ENCODE measurements at regions not wholly inside any gene's neighbourhood (a gene's known extent, or its start where the extent isn't known, plus 50 kb on each side); places are given as distances from the start of the nearest gene placed in this dataset.

- no peak overlapping the region for H3K4me3 ChIP-seq (ENCODE audit: low read length)
- H3K79me2 ChIP-seq (replicated peaks; ENCODE audit: insufficient read depth, low read length), result no peaks in the 10 kb centered on the region
- no peak overlapping the region for H3K4me2 ChIP-seq (ENCODE audit: low read length)
- no peak overlapping the region for H3K27ac ChIP-seq (ENCODE audit: low read length)
- H3K9me2 ChIP-seq (ENCODE audit: insufficient read depth, low read length), result no peaks in the 10 kb centered on the region
- no peaks in the 10 kb centered on the region for H3K36me3 ChIP-seq (ENCODE audit: insufficient read depth, low read length)
- no peak for TF ChIP-seq CTCF (IDR thresholded peaks at IDR 0.05; ENCODE audit: poor library complexity, severe bottlenecking)
- no peak for TF ChIP-seq SMC3 (conservative IDR thresholded peaks at IDR 0.05; ENCODE audit: poor library complexity)
- no peak for TF ChIP-seq TAF1 (IDR thresholded peaks at IDR 0.05; ENCODE audit: low read depth)
- TF ChIP-seq EZH2 (IDR thresholded peaks at IDR 0.05; ENCODE audit: borderline replicate concordance, insufficient read depth, low read length, poor library complexity, severe bottlenecking), result no peak
- TF ChIP-seq POLR2AphosphoS5 (IDR thresholded peaks at IDR 0.05), result no peak
- no peak for TF ChIP-seq RAD21 (conservative IDR thresholded peaks at IDR 0.05)
- TF ChIP-seq EP300 (conservative IDR thresholded peaks at IDR 0.05; ENCODE audit: poor library complexity, severe bottlenecking), result no peak
- TF ChIP-seq MXI1 (conservative IDR thresholded peaks at IDR 0.05; ENCODE audit: poor library complexity, severe bottlenecking), result no peak
- no peak for TF ChIP-seq REST (IDR thresholded peaks at IDR 0.05; ENCODE audit: borderline replicate concordance)
- H3K9ac ChIP-seq (ENCODE audit: low read length), result no peak overlapping the region
- H4K20me1 ChIP-seq (ENCODE audit: insufficient read depth), result no peaks in the 10 kb centered on the region
- no peak overlapping the region for H2AFZ ChIP-seq (ENCODE audit: low read depth, low read length)
- H3K9me3 ChIP-seq (ENCODE audit: low read length), result no peaks in the 10 kb centered on the region
- H3K27me3 ChIP-seq (ENCODE audit: insufficient read depth, low read depth, low read length), result no peaks in the 10 kb centered on the region
- H3F3A ChIP-seq (ENCODE audit: insufficient read depth, low read length, poor library complexity, severe bottlenecking), result no peaks in the 10 kb centered on the region
Measured at GRCh38 chr2:33763671-33764310, 164.7 kb upstream of the FAM98A start.

GRCh38 chr2:33762636-33763035 lies 163.5 kb upstream of the FAM98A start:
- H3K9ac ChIP-seq (ENCODE audit: low read length), result no peak overlapping the region
- no peak overlapping the region for H3K4me3 ChIP-seq (ENCODE audit: low read length)
- H3K9me3 ChIP-seq (ENCODE audit: low read length), result no peaks in the 10 kb centered on the region
- no peak overlapping the region for H2AFZ ChIP-seq (ENCODE audit: low read depth, low read length)
- no peak overlapping the region for H3K4me2 ChIP-seq (ENCODE audit: low read length)
- H3K27ac ChIP-seq (ENCODE audit: low read length), result no peak overlapping the region
- H4K20me1 ChIP-seq (ENCODE audit: insufficient read depth), result no peaks in the 10 kb centered on the region
- H3K36me3 ChIP-seq (ENCODE audit: insufficient read depth, low read length), result no peaks in the 10 kb centered on the region
- H3K27me3 ChIP-seq (ENCODE audit: insufficient read depth, low read depth, low read length), result no peaks in the 10 kb centered on the region
- H3K9me2 ChIP-seq (ENCODE audit: insufficient read depth, low read length), result no peaks in the 10 kb centered on the region
- H3K79me2 ChIP-seq (replicated peaks; ENCODE audit: insufficient read depth, low read length), result no peaks in the 10 kb centered on the region
- TF ChIP-seq REST (IDR thresholded peaks at IDR 0.05; ENCODE audit: borderline replicate concordance) (no peak), RAD21 (conservative IDR thresholded peaks at IDR 0.05) (no peak), TAF1 (IDR thresholded peaks at IDR 0.05; ENCODE audit: low read depth) (no peak), POLR2AphosphoS5 (IDR thresholded peaks at IDR 0.05) (no peak), EZH2 (IDR thresholded peaks at IDR 0.05; ENCODE audit: borderline replicate concordance, insufficient read depth, low read length, poor library complexity, severe bottlenecking) (no peak), CTCF (IDR thresholded peaks at IDR 0.05; ENCODE audit: poor library complexity, severe bottlenecking) (no peak), SMC3 (conservative IDR thresholded peaks at IDR 0.05; ENCODE audit: poor library complexity) (no peak), EP300 (conservative IDR thresholded peaks at IDR 0.05; ENCODE audit: poor library complexity, severe bottlenecking) (no peak), MXI1 (conservative IDR thresholded peaks at IDR 0.05; ENCODE audit: poor library complexity, severe bottlenecking) (no peak)
- no peaks in the 10 kb centered on the region for H3F3A ChIP-seq (ENCODE audit: insufficient read depth, low read length, poor library complexity, severe bottlenecking)
